CD4-positive, alpha-beta T cell treated with Interleukin-21 for 1 hour (primary cell): ENCODE measurements at regions not wholly inside any gene's neighbourhood (a gene's known extent, or its start where the extent isn't known, plus 50 kb on each side); places are given as distances from the start of the nearest gene placed in this dataset.
"Not testable (repeated sequence)": the region's sequence is repeated elsewhere in the genome, so short reads cannot be mapped to it uniquely, and the experiment has no call there.

Source experiments
- DNase-seq: peaks from one replicate; pipeline ENCODE4 v3.0.0-alpha.2; 2020

DNA sequence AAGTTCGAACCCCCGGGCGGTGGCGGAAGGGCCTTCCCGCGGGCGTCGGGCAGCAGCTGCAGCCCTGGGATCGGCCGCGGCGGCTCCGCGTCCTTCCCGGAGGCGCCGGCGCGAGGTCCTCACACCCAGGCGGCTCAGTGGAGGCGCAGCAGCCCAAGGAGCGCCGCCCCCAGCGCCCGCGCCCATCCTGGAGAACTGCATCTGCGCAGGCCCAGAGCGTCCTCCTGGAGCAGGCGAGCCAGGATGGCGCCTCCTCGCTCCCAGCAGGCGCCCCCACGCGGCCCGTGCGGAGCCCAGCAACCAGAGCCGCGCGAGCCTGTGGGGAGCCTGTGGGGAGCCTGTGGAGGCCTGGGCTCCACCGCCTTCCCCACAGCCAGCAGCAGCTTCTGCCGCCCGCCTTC, 872.5 kb downstream of the TMEM121 start:
- peak; percentile 70 for DNase-seq

- not testable (repeated sequence) for DNase-seq
These were observed 874.9 kb downstream of the TMEM121 start for GRCh38 chr14:106401316-106401715.

- DNase-seq = peak; percentile 42
These were observed 883.8 kb downstream of the TMEM121 start for GRCh38 chr14:106410229-106410628.

DNA sequence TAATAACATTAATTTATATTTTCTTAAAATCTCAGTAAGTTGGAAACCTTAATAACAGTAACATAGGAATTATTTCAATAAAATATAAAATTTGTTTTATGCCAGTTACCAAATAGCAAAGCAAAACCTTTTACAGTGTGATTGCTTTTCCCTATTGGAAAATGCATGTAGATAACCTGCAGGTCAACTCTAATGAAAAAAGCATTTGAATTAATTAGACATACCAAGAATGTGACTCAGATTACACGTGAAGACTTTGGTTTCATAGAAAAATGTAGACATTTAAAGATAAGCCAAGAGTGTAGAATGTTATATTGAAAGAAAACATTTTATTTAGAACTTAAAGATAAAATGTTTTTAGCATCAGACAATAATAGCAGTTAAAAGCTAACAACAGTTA, 888.1 kb downstream of the TMEM121 start:
- DNase-seq = no peak

DNA sequence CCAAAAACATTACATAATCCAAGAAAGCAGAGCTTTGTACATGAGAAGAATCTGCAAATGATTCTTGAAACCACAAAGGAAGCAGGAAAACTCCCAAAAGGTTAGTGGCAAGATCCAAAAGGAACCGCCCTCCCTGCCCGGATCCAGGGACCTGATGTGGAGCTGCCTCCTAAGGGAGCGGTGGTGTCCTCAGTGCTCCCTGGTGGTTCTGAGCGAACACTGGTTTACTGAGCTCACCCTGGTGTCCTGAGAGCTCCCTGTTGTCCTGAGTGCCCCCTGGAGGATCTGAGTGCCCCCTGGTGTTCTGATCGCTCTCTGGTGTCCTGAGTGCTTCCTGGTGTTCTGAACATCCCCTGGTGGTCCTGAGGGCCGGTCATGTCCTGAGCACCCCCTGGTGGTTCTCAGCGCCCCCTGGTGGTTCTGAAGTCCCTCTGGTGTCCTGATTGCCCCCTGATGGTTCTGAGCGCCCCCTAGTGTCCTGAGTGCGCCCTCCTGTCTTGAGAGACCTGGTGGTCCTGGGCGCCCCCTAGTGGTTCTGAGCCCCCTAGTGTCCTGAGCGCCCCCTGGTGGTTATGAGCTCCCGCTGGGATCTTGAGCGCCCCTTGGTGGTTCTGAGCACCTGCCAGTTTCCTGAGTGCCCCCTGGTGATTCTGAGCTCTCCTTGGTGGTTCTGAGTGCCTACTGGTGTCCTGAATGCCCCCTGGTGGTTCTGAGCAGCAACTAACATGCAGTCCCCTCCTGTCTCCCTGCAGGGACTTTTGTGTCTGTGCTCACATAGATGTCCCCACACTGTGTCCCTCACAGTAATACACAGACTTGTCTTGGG, 891.1 kb downstream of the TMEM121 start:
- peak; percentile 84 for DNase-seq

- no peak for DNase-seq
These were observed 893.1 kb downstream of the TMEM121 start for GRCh38 chr14:106419376-106419965.

GRCh38 chr14:106421431-106422033, 895.1 kb downstream of the TMEM121 start:
- DNase-seq = peak; percentile 76

DNA sequence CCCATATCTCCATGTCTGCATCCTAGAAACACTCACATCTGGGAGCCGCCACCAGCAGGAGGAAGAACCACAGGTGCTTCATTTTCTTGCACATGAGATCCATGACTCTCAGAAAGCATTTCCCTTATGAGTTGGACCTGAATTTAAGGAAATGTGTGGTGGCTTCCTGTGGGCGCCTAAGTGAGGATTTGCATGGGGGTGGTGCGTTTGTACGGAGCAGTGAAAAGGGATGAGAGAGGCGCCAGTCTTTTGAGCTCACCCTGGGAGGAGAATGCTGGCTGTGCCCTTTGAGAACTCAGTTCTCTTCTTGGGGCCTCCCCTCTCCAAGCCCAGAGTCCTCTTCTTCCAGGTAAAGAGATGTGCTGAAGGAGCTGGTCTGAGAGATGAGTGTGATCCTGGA, 895.7 kb downstream of the TMEM121 start:
- no peak for DNase-seq

DNA sequence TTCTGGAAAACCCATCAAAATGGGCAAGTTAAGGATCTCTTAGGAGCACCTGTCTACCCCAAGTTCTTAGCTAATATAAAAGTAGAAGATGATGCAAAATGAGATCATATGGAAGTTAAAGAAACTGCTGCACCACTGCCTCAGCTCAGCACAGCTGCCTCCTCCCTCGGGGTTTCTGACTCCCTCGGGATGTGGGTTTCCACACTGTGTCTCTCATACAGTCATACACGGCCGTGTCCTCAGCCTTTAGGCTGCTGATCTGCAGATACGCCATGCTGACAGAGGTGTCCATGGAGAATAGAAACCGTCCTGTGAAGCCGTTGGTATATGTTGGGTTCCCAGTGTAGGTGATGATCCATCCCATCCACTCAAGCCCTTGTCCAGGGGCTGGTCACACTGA, 898.8 kb downstream of the TMEM121 start:
- not testable (repeated sequence) for DNase-seq

DNA sequence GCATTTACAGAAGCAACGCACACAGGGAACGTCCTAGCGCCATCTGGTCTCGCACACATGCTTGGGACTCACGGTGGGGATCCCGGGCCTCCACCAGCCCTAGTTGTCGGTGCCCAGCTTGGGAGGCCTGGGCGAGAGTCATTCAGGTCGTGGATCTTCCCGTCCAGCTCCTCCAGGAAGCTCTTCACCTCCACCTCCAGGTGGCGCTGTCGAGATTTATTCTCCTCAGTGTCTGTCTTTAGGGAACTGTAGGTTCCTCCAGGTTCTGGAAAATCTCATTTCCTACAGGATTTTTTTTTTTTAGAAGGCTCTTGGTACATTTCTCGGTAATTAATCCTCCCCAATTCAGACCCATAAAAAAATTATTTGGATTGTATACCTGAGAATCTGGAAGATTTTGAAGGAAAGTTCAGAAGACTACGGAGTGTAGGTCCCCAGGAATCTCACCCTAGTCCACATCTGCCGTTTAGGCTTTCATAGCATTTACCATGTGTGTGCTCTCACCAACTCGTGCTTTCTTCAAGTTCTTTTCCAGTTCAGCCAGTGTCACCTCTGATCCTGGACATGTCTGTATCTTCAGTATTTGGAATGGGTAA, 910.0 kb downstream of the TMEM121 start:
- peak; percentile 53 for DNase-seq

DNA sequence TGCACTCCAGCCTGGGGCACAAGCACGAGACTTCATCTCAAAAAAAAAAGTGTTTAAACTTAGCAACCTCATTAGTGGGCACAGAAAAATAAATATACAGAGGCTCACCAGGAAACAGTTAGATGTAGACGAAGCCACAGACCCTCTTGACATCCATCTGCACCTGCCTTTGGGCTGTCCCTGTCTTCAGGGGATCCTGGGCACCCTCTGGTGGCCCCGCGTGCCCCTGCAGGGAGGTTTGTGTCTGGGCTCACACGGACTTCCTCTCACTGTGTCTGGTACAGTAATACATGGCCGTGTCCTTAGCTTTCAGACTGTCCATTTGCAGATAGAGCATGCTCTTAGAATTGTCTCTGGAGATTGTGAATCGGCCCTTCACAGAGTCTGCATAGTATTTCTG, 916.5 kb downstream of the TMEM121 start:
- DNase-seq = peak; percentile 31

GRCh38 chr14:106455026-106455425, 928.6 kb downstream of the TMEM121 start:
- DNase-seq = no peak

DNA sequence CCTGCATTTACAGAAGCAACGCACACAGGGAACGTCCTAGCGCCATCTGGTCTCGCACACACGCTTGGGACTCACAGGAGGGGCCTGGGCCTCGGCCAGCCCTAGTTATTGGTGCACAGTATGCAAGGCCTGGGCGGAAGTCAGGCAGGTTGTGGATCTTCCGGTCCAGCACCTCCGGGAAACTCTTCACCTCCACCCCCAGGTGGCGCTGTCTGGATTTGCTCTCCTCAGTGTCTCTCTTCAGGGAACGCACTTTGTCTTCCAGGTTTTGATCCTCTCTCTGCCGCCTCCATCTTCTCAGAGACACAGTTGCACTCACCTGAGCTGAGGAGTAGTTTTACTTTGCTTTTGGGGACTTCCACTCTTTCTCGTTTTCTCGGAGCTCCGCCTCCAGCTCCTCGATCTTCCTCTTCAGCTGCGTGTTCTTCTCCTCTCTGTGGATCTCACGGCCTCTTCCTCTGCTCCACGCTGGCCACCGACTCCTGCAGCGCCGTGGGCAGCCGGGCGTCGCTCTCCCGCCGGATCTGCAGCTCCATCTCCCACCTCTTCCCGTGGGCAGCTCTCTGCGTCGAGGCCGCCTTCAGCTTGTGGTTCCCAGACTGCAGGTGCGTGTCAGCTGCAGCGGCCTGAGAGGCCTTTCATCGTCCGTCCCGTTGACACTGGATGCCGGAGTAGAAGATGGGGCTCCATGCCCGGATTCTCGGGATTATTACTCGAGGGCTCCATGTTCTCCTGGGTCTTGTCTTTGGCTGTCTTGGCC, 933.8 kb downstream of the TMEM121 start:
- peak; percentile 69 for DNase-seq

- no peak for DNase-seq
These were observed 934.5 kb downstream of the TMEM121 start for GRCh38 chr14:106460916-106461315.

- not testable (repeated sequence) for DNase-seq
These were observed 940.1 kb downstream of the TMEM121 start for GRCh38 chr14:106466483-106466882.

- peak; percentile 33 for DNase-seq
These were observed 942.5 kb downstream of the TMEM121 start for GRCh38 chr14:106468869-106469268.

GRCh38 chr14:106470028-106470427, 943.6 kb downstream of the TMEM121 start:
- DNase-seq = not testable (repeated sequence)

DNA sequence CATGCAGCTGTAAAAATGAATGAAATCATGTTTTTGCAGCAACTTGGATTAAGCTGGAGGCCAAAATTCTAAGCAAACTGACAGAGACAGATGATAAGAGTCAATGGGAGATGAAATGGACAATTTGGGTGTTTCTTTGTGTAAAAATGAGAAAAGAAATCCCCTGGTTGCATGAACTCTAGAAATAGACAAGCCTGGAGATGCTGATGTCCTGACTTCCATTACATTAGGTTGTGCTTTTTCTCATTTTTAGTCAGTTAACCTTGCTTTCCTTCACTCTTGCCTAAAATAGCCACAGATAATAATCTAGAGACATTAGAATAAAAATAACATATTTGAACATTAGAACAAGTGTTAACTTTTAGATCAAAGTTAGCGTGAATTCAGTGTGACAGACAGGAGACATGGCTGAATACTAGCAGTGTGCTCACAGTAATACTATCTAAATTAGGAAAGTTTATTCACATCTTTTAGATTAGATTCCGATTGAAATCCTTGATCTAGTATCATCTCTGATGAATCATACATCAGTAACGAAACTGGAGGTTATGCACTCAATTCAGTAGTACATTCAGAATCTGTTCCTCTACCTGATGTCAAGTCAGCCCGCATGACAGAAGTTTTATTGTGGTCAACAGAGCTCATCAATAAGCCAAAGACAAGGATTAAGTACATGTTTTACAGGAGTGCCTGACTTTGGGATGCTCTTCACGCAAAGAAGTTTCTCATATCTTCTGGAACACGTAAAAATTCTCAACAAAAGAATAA, 948.1 kb downstream of the TMEM121 start:
- DNase-seq = not testable (repeated sequence)

DNA sequence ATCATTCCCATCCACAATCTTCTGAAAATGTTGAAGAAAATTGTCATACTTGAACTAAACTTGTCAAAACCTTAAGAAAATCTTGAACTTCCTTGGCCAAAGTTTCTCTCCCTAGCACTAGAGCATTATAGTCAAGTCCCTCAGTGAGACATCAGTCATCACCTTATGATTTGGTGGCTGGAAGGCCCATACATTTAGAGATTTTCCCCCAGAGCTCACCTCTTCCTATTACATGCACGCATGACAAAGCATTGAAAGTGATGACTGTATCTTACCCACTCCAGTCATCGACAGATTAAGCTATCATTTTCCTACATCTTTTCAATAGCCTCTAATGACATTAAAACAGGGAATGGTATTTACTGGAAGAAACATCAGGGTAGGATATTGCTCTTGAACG, 948.8 kb downstream of the TMEM121 start:
- not testable (repeated sequence) for DNase-seq

DNA sequence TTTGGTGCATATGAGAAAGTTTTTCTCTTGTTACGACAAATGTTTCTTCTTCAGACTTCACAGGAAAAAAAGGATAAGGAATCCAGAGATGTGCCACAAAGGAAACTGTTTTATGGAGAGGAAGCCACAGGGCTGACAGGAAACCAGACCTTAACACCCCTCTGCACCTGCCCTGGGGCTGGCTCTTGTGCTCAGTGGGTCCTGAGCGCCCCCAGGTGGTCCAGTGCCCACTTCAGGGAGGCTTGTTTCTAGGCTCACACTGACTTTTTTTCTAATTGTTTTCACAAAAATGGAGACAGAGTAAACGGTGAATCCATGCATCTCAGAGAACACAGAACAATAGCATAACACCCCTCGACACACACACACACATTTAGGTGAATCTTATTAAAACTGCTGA, 951.2 kb downstream of the TMEM121 start:
- DNase-seq = not testable (repeated sequence)

DNA sequence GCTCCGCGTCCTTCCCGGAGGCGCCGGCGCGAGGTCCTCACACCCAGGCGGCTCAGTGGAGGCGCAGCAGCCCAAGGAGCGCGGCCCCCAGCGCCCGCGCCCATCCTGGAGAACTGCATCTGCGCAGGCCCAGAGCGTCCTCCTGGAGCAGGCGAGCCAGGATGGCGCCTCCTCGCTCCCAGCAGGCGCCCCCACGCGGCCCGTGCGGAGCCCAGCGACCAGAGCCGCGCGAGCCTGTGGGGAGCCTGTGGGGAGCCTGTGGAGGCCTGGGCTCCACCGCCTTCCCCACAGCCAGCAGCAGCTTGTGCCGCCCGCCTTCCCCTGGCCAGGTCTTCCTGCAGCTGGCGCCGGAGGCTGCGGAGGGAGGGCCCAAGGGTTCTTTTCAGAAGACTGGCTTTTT, 953.9 kb downstream of the TMEM121 start:
- DNase-seq = not testable (repeated sequence)

DNA sequence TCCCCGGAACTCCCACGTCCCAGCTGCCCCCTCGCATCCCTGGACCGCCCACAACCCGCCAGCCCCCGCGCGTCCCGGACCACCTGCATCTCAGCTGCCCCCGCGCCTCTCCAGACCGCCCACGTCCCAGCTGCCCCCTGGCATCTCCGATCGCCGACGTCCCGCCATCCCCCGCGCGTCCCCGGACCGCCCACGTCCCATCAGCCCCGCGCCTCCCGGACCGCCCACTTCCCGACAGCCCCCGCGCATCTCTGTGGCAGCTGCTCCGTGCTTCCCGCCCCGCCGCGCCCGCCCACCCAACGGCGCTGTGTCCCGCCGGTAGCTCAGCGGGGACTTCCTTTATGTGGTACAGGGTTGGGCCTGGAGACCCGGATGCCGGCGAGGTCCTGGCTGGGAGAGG, 955.8 kb downstream of the TMEM121 start:
- not testable (repeated sequence) for DNase-seq
